Activated CD8-positive, alpha-beta T cell treated with anti-CD3 and anti-CD28 coated beads for 36 hours (primary cell): ENCODE measurements at regions not wholly inside any gene's neighbourhood (a gene's known extent, or its start where the extent isn't known, plus 50 kb on each side); places are given as distances from the start of the nearest gene placed in this dataset.
A peak's percentile ranks its signal among the peaks of the same experiment; 100 is the strongest.

Experiments
- ATAC-seq: fragments of 200-7000 bp; cut with Tn5 transposase; one replicate; pipeline ENCODE4 v1.10.0; 2021; ENCODE audit warnings: mild to moderate bottlenecking, moderate library complexity
- CTCF ChIA-PET: fragments of 350-600 bp; sonication (Branson Sonifier 250); formaldehyde crosslinking; loops from one replicate; lab custom pipeline; 2021; ENCODE audit warnings: antibody characterized with exemption; lab: Charles Lee
- POLR2A ChIA-PET: fragments of 350-600 bp; sonication (Branson Sonifier 250); formaldehyde crosslinking; loops from one replicate; lab custom pipeline; 2021; ENCODE audit warnings: antibody characterized with exemption; lab: Charles Lee
- DNase-seq: peaks from one replicate; pipeline ENCODE4 v3.0.0-alpha.2; 2020
- H3K27ac Mint-ChIP-seq: one replicate; pipeline ENCODE4 v1.8.0; 2021; ENCODE audit warnings: mild to moderate bottlenecking, mixed read lengths
- H3K27me3 Mint-ChIP-seq: one replicate; pipeline ENCODE4 v1.8.0; 2021; ENCODE audit warnings: mixed read lengths
- H3K36me3 Mint-ChIP-seq: one replicate; pipeline ENCODE4 v1.8.0; 2021; ENCODE audit warnings: low read depth, mixed read lengths
- H3K4me1 Mint-ChIP-seq: one replicate; pipeline ENCODE4 v1.8.0; 2021; ENCODE audit warnings: low read depth, mixed read lengths
- H3K4me3 Mint-ChIP-seq: one replicate; pipeline ENCODE4 v1.8.0; 2021; ENCODE audit warnings: mild to moderate bottlenecking, moderate library complexity, mixed read lengths
- H3K9me3 Mint-ChIP-seq: one replicate; pipeline ENCODE4 v1.8.0; 2021; ENCODE audit warnings: mixed read lengths
- CTCF ChIP-seq: fragments of 200-600 bp; IDR thresholded peaks from one replicate; pipeline ENCODE4 v1.8.0; 2022; ENCODE audit warnings: antibody characterized with exemption, mild to moderate bottlenecking
- intact Hi-C: fragments of 100-400 bp; cut with micrococcal nuclease; formaldehyde crosslinking; loops from one replicate; pipeline ENCODE4 v1.10.0; 2022

DNA sequence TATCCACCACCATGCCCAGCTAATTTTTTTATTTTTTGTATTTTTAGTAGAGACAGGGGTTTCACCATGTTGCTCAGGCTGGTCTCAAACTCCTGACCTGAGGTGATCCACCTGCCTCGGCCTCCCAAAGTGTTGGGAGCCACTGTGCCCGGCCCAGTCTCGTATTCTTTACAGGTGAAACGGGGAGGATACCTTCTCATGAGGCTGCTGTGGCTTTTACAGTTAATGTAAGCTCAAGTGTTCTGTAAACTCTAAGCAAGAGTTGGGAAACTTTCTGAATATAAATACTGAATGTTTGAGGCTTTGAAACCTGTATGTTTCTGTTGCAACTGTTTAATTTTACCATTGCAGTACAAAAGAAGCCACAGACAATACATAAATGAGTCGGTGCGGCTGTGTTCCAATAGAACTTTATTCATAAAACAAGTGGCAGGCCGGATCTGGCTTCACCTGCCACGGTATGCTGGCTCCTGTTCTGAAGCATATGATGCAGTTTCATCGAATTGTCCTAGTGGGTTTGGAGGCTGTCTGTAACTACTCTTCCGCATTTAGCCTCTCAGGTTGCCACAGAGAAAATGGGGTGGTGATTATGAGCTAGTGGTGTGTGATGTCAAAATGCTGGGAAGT, 192.5 kb upstream of the ZFP64 start:
- TF ChIP-seq CTCF: no peak
- intact Hi-C loops: no loop called here
- ChIA-PET CTCF (interaction anchor here (1.6 to 1.9 kb wide), 2 partner anchors 71 to 72 kb away, joined by 5 to 17 read pairs; no protein-coding TSS in a partner anchor), POLR2A (interaction anchor here (0.6 to 1.0 kb wide), 2 partner anchors 26 to 42 kb away, joined by 3 read pairs; no protein-coding TSS in a partner anchor)
- no peak overlapping the region for H3K27ac Mint-ChIP-seq
- peaks cover 7% of the 10 kb centered on the region for H3K4me1 Mint-ChIP-seq
- peaks cover 1% of the 10 kb centered on the region for H3K27me3 Mint-ChIP-seq
- DNase-seq (no peak), ATAC-seq (no peak)
- no peaks in the 10 kb centered on the region for H3K36me3 Mint-ChIP-seq
- H3K4me3 Mint-ChIP-seq: no peak overlapping the region
- H3K9me3 Mint-ChIP-seq: peaks cover 3% of the 10 kb centered on the region

GRCh38 chr20:52382933-52383332, 191.4 kb upstream of the ZFP64 start:
- Mint-ChIP-seq H3K4me3 (no peak overlapping the region), H3K27ac (no peak overlapping the region), H3K36me3 (no peaks in the 10 kb centered on the region), H3K4me1 (peaks cover 7% of the 10 kb centered on the region), H3K9me3 (peaks cover 3% of the 10 kb centered on the region), H3K27me3 (peaks cover 1% of the 10 kb centered on the region)
- ChIA-PET POLR2A (interaction anchor here (1.0 kb wide), 1 partner anchor 40 kb away, joined by 3 read pairs; no protein-coding TSS in a partner anchor), CTCF (interaction anchor here (1.0 to 2.9 kb wide), 3 partner anchors 70 to 255 kb away, joined by 3 to 17 read pairs (median 9); no protein-coding TSS in a partner anchor)
- DNase-seq (no peak), ATAC-seq (no peak)
- intact Hi-C loops: no loop called here
- TF ChIP-seq CTCF: no peak

GRCh38 chr20:52379723-52380336, 188.3 kb upstream of the ZFP64 start:
- peak; percentile 42 for DNase-seq
- no peaks in the 10 kb centered on the region for H3K27me3 Mint-ChIP-seq
- intact Hi-C loops: loop anchor here (5.0 to 10.0 kb wide), 2 partner anchors 68 to 135 kb away; no protein-coding TSS in a partner anchor
- peaks cover 3% of the 10 kb centered on the region for H3K9me3 Mint-ChIP-seq
- TF ChIP-seq CTCF: peak; percentile 99
- no peak overlapping the region for H3K27ac Mint-ChIP-seq
- ATAC-seq: no peak
- ChIA-PET CTCF (interaction anchor here (0.6 to 2.2 kb wide), 11 partner anchors 10 to 137 kb away, joined by 3 to 21 read pairs (median 3); no protein-coding TSS in a partner anchor), POLR2A (no interaction called here)
- H3K4me1 Mint-ChIP-seq: peaks cover 7% of the 10 kb centered on the region
- H3K36me3 Mint-ChIP-seq: no peaks in the 10 kb centered on the region
- no peak overlapping the region for H3K4me3 Mint-ChIP-seq

DNA sequence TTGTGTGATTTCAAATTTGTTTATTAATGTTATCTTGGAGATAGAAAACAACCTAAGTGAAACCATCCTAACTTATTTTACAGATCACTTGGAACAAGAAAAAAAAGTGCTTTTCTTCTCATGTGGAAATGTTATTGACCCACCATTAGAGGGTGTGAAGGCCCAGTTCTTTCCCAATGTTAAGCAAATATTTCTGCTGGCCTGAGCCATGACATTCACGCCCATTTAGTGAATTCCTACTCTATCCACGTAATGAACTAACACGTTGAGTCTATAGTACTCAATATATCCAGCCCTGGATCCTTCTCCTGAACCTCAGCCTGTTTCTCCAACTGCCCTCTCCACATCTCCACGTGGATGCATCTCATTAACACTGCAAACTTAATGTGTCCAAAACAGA, 180.6 kb upstream of the ZFP64 start:
- DNase-seq (no peak), ATAC-seq (no peak)
- no peaks in the 10 kb centered on the region for H3K9me3 Mint-ChIP-seq
- POLR2A ChIA-PET: no interaction called here
- H3K36me3 Mint-ChIP-seq: no peaks in the 10 kb centered on the region
- H3K27ac Mint-ChIP-seq: no peak overlapping the region
- intact Hi-C loops: loop anchor here (10.0 kb wide), 1 partner anchor 127 kb away; no protein-coding TSS in a partner anchor
- CTCF ChIA-PET: no interaction called here
- no peaks in the 10 kb centered on the region for H3K4me1 Mint-ChIP-seq
- no peak for TF ChIP-seq CTCF
- H3K27me3 Mint-ChIP-seq: no peaks in the 10 kb centered on the region
- no peak overlapping the region for H3K4me3 Mint-ChIP-seq

- ChIA-PET POLR2A (no interaction called here), CTCF (interaction anchor here (2.5 kb wide), 1 partner anchor 53 kb away, joined by 5 read pairs; no protein-coding TSS in a partner anchor)
- Mint-ChIP-seq H3K4me3 (no peak overlapping the region), H3K27me3 (peaks cover 2% of the 10 kb centered on the region), H3K36me3 (no peaks in the 10 kb centered on the region), H3K9me3 (no peaks in the 10 kb centered on the region), H3K27ac (no peak overlapping the region), H3K4me1 (peaks cover 4% of the 10 kb centered on the region)
- DNase-seq (no peak), ATAC-seq (no peak)
- intact Hi-C loops: no loop called here
- no peak for TF ChIP-seq CTCF
Observed at GRCh38 chr20:52365688-52366087, 174.1 kb upstream of the ZFP64 start.
